H9 (cell line): ENCODE measurements at regions not wholly inside any gene's neighbourhood (a gene's known extent, or its start where the extent isn't known, plus 50 kb on each side); places are given as distances from the start of the nearest gene placed in this dataset.

Experiments
- DNase-seq: peaks from one replicate; pipeline ENCODE4 v3.0.0-alpha.2; 2017
- H2AFZ ChIP-seq: one replicate; pipeline ENCODE4 v1.6.1; 2013; ENCODE audit warnings: mild to moderate bottlenecking, low read length, control low read depth, moderate library complexity
- H2AK5ac ChIP-seq: 2 replicates; pipeline ENCODE4 v1.6.1; 2013; ENCODE audit warnings: low read length, control low read depth, mixed read lengths; ENCODE audit not compliant: insufficient read length
- H2BK120ac ChIP-seq: one replicate; pipeline ENCODE4 v1.6.1; 2013; ENCODE audit warnings: low read depth, mild to moderate bottlenecking, low read length, control low read depth, inconsistent platforms; ENCODE audit not compliant: poor library complexity, severe bottlenecking
- H2BK12ac ChIP-seq: 2 replicates; pipeline ENCODE4 v1.6.1; 2013; ENCODE audit warnings: low read length, control low read depth, mixed read lengths, low read depth; ENCODE audit not compliant: insufficient read length
- H2BK15ac ChIP-seq: 2 replicates; pipeline ENCODE4 v1.6.1; 2013; ENCODE audit warnings: low read depth, low read length, control low read depth
- H2BK20ac ChIP-seq: one replicate; pipeline ENCODE4 v1.6.1; 2013; ENCODE audit warnings: low read depth, mild to moderate bottlenecking, low read length, control low read depth, inconsistent platforms; ENCODE audit not compliant: poor library complexity, severe bottlenecking
- H2BK5ac ChIP-seq: 2 replicates; pipeline ENCODE4 v1.6.1; 2013; ENCODE audit warnings: low read length, control low read depth, mixed read lengths; ENCODE audit not compliant: insufficient read length
- H3K14ac ChIP-seq: 2 replicates; pipeline ENCODE4 v1.6.1; 2013; ENCODE audit warnings: low read length, control low read depth; ENCODE audit not compliant: insufficient read depth
- H3K18ac ChIP-seq: 2 replicates; pipeline ENCODE4 v1.6.1; 2013; ENCODE audit warnings: low read depth, mild to moderate bottlenecking, mixed read lengths, low read length, control low read depth; ENCODE audit not compliant: insufficient read length
- H3K23ac ChIP-seq: 2 replicates; pipeline ENCODE4 v1.6.1; 2013; ENCODE audit warnings: low read length, control low read depth, mixed read lengths, low read depth; ENCODE audit not compliant: insufficient read length
- H3K23me2 ChIP-seq: 2 replicates; pipeline ENCODE4 v1.6.1; 2013; ENCODE audit warnings: low read depth, mild to moderate bottlenecking, mixed read lengths, low read length, control low read depth; ENCODE audit not compliant: insufficient read length, poor library complexity, severe bottlenecking
- H3K27ac ChIP-seq: 2 replicates; pipeline ENCODE4 v1.5.1; 2013; ENCODE audit warnings: low read length, control low read depth, mixed read lengths, low read depth; ENCODE audit not compliant: insufficient read length
- H3K27me3 ChIP-seq: 2 replicates; pipeline ENCODE4 v1.6.1; 2013; ENCODE audit warnings: low read length, control low read depth, inconsistent platforms; ENCODE audit not compliant: insufficient read depth
- H3K4ac ChIP-seq: 2 replicates; pipeline ENCODE4 v1.6.1; 2013; ENCODE audit warnings: low read depth, mild to moderate bottlenecking, control low read depth, inconsistent platforms, low read length, moderate library complexity
- H3K4me1 ChIP-seq: 2 replicates; pipeline ENCODE4 v1.6.1; 2013; ENCODE audit warnings: low read length, control low read depth, inconsistent platforms; ENCODE audit not compliant: insufficient read depth
- H3K4me2 ChIP-seq: 2 replicates; pipeline ENCODE4 v1.6.1; 2013; ENCODE audit warnings: low read length, control low read depth, mixed read lengths; ENCODE audit not compliant: insufficient read length, insufficient read depth
- H3K56ac ChIP-seq: 2 replicates; pipeline ENCODE4 v1.6.1; 2013; ENCODE audit warnings: low read depth, mild to moderate bottlenecking, mixed read lengths, low read length, control low read depth; ENCODE audit not compliant: insufficient read length
- H3K79me1 ChIP-seq: 2 replicates; pipeline ENCODE4 v1.6.1; 2013; ENCODE audit warnings: low read depth, mild to moderate bottlenecking, moderate library complexity, low read length, control low read depth, inconsistent platforms; ENCODE audit not compliant: insufficient read depth, poor library complexity, severe bottlenecking
- H3K79me2 ChIP-seq: 2 replicates; pipeline ENCODE4 v1.6.1; 2013; ENCODE audit warnings: low read length, control low read depth, inconsistent platforms; ENCODE audit not compliant: insufficient read depth
- H3K9ac ChIP-seq: 2 replicates; pipeline ENCODE4 v1.6.1; 2013; ENCODE audit warnings: low read length, control low read depth, mixed read lengths; ENCODE audit not compliant: insufficient read length; ENCODE audit errors: extremely low read depth
- H3K9me3 ChIP-seq: one replicate; pipeline ENCODE4 v1.6.1; 2013; ENCODE audit warnings: low read depth, low read length, inconsistent platforms; ENCODE audit not compliant: control insufficient read depth
- H3T11ph ChIP-seq: one replicate; pipeline ENCODE4 v1.6.1; 2013; ENCODE audit warnings: mild to moderate bottlenecking, low read length, control low read depth, inconsistent platforms
- H4K20me1 ChIP-seq: one replicate; pipeline ENCODE4 v1.6.1; 2013; ENCODE audit not compliant: control insufficient read depth, insufficient read length, insufficient read depth
- H4K5ac ChIP-seq: 2 replicates; pipeline ENCODE4 v1.6.1; 2013; ENCODE audit warnings: low read depth, mild to moderate bottlenecking, mixed read lengths, low read length, control low read depth; ENCODE audit not compliant: insufficient read length
- H4K8ac ChIP-seq: replicated peaks from 2 replicates; pipeline ENCODE4 v1.6.1; 2013; ENCODE audit warnings: low read length, control low read depth, mixed read lengths, low read depth; ENCODE audit not compliant: insufficient read length
- H4K91ac ChIP-seq: 2 replicates; pipeline ENCODE4 v1.6.1; 2013; ENCODE audit warnings: low read depth, mild to moderate bottlenecking, moderate library complexity, mixed read lengths, low read length, control low read depth; ENCODE audit not compliant: insufficient read length
- H3K27ac Mint-ChIP-seq, 3 experiments: 2 replicates in 2 of 3; 3 replicates in 1 of 3; pipeline ENCODE4 v1.8.0; 2020 to 2021; ENCODE audit warnings: mixed read lengths in 3 of 3, mild to moderate bottlenecking in 1 of 3, moderate library complexity in 1 of 3
- H3K27me3 Mint-ChIP-seq: 2 replicates; pipeline ENCODE4 v1.8.0; 2021; ENCODE audit warnings: low read depth, mild to moderate bottlenecking, moderate library complexity, mixed read lengths
- H3K36me3 Mint-ChIP-seq, 3 experiments: 2 replicates in 2 of 3; 3 replicates in 1 of 3; pipeline ENCODE4 v1.8.0; 2020 to 2021; ENCODE audit warnings: low read depth in 3 of 3, mixed read lengths in 3 of 3; ENCODE audit not compliant: insufficient read depth in 1 of 3
- H3K4me1 Mint-ChIP-seq, 2 experiments: 2 replicates each; pipeline ENCODE4 v1.8.0; 2020; ENCODE audit warnings: mixed read lengths in 2 of 2
- H3K4me3 Mint-ChIP-seq, 2 experiments: 2 replicates in 1 of 2; 3 replicates in 1 of 2; pipeline ENCODE4 v1.8.0; 2020 to 2021; ENCODE audit warnings: mild to moderate bottlenecking in 2 of 2, mixed read lengths in 2 of 2, moderate library complexity in 1 of 2
- H3K9me3 Mint-ChIP-seq, 2 experiments: 2 replicates in 1 of 2; 3 replicates in 1 of 2; pipeline ENCODE4 v1.8.0; 2020; ENCODE audit warnings: mild to moderate bottlenecking in 2 of 2, mixed read lengths in 2 of 2, moderate library complexity in 1 of 2
- CTCF ChIP-seq: fragments of 200-600 bp; sonication (generic); conservative IDR thresholded peaks from 3 replicates; pipeline ENCODE4 v1.8.0; 2021; ENCODE audit warnings: antibody characterized with exemption, mild to moderate bottlenecking
- WGBS: extraction: QIAGEN DNeasy Blood & Tissue Kit; methylation state at CpG from one replicate; pipeline ENCODE4 v1.1.7; 2013; ENCODE audit warnings: missing lambda C conversion rate, low lambda C conversion rate, mixed read lengths; ENCODE audit not compliant: insufficient read length; ENCODE audit errors: extremely low coverage; 5-methylcytosine and 5-hydroxymethylcytosine counted together

- H3K27ac ChIP-seq = no peak overlapping the region
- no peak overlapping the region for H4K5ac ChIP-seq
- H3K27ac Mint-ChIP-seq = no peak overlapping the region
- no peak for TF ChIP-seq CTCF
- H3K9me3 Mint-ChIP-seq = peaks cover 0 to 3% of the 10 kb centered on the region in 2 experiments; a peak in 3 of 5 replicates
- peaks cover 15% of the 10 kb centered on the region for H3K27me3 Mint-ChIP-seq
- H3K4ac ChIP-seq = no peak overlapping the region
- H3K23ac ChIP-seq = no peak overlapping the region
- no peaks in the 10 kb centered on the region for H3K79me2 ChIP-seq
- no peaks in the 10 kb centered on the region for H3K23me2 ChIP-seq
- H3K4me1 Mint-ChIP-seq = peaks cover 0 to 6% of the 10 kb centered on the region in 2 experiments; a peak in 2 of 4 replicates
- no peak overlapping the region for H2BK120ac ChIP-seq
- H2BK5ac ChIP-seq = no peak overlapping the region
- no CpG with 5 or more reads among the region's 6 CpGs for WGBS
- no peak overlapping the region for H3K4me2 ChIP-seq
- no peak overlapping the region for H3T11ph ChIP-seq
- H2BK15ac ChIP-seq = no peak overlapping the region
- DNase-seq = no peak
- H2BK20ac ChIP-seq = no peak overlapping the region
- no peak overlapping the region for H3K14ac ChIP-seq
- H4K91ac ChIP-seq = no peak overlapping the region
- no peaks in the 10 kb centered on the region for H4K20me1 ChIP-seq
- no peaks in the 10 kb centered on the region for H3K4me1 ChIP-seq
- no peak overlapping the region for H2BK12ac ChIP-seq
- H3K27me3 ChIP-seq = no peaks in the 10 kb centered on the region
- no peaks in the 10 kb centered on the region; a peak in 1 of 7 replicates for H3K36me3 Mint-ChIP-seq
- H2AK5ac ChIP-seq = no peak overlapping the region
- H3K9me3 ChIP-seq = no peaks in the 10 kb centered on the region
- no peak overlapping the region for H3K4me3 Mint-ChIP-seq
- H4K8ac ChIP-seq = no peak overlapping the region
- no peak overlapping the region for H3K9ac ChIP-seq
- H3K56ac ChIP-seq = no peak overlapping the region
- no peak overlapping the region for H3K18ac ChIP-seq
- H3K79me1 ChIP-seq = no peaks in the 10 kb centered on the region
- H2AFZ ChIP-seq = no peak overlapping the region
Observed at GRCh38 chr11:69211540-69211919, 55.8 kb downstream of the SMIM38 start.
